K562 (cell line): ENCODE measurements at regions not wholly inside any gene's neighbourhood (a gene's known extent, or its start where the extent isn't known, plus 50 kb on each side); places are given as distances from the start of the nearest gene placed in this dataset.

Experiments used
- ATAC-seq: fragments of 200-7000 bp; cut with Tn5 transposase; 3 replicates; pipeline ENCODE4 v1.9.1; 2020; ENCODE audit warnings: moderate library complexity
- BruUV-seq: library from RNA; stranded (reverse); fragments of 400-500 nt; replicated peaks from 2 replicates; lab custom pipeline; 2021; lab: Mats Ljungman, UMichigan
- CTCF ChIA-PET: fragments of 300-600 bp; formaldehyde crosslinking; extraction: SDS; loops from one replicate; lab custom pipeline; 2021; ENCODE audit warnings: low intra/inter-chr PET ratio; lab: Yijun Ruan, JAX
- POLR2A ChIA-PET: fragments of 300-600, 350-650 bp; sonication (Branson Sonifier 250); formaldehyde crosslinking; extraction: SDS; loops from one replicate; lab custom pipeline; 2021; ENCODE audit warnings: antibody characterized with exemption, inconsistent platforms; lab: Yijun Ruan, JAX
- DNase-seq, 4 experiments: peaks; one replicate each; pipeline versions ENCODE4 v3.0.0 to v3.0.0-alpha.2; 2011 to 2018; ENCODE audit warnings: low spot score in 3 of 4, mixed read lengths in 3 of 4; ENCODE audit errors: extremely low read depth in 1 of 4
- FAIRE-seq: peaks from 2 replicates; lab custom pipeline; 2011; peaks lifted over from hg19 to GRCh38; lab: Jason Lieb, UNC
- H2AFZ ChIP-seq: 2 replicates; pipeline ENCODE4 v1.6.0; 2011; ENCODE audit warnings: low read depth, low read length, control low read depth, inconsistent platforms
- H3K27ac ChIP-seq: fragments of 200-600 bp; 3 replicates; pipeline ENCODE4 v1.8.0; 2011; ENCODE audit warnings: low read depth, mild to moderate bottlenecking, control low read depth, inconsistent platforms, low read length, moderate library complexity, mixed read lengths; ENCODE audit errors: extremely low read depth
- H3K27me3 ChIP-seq, 2 experiments: fragments of 300-600 bp in 1 of 2; 2 replicates in 1 of 2; 3 replicates in 1 of 2; pipeline versions ENCODE4 v1.6.0 to v1.8.0; 2011; ENCODE audit warnings: inconsistent platforms in 2 of 2, low read length in 2 of 2, mild to moderate bottlenecking in 1 of 2, mixed read lengths in 1 of 2, moderate library complexity in 1 of 2; ENCODE audit not compliant: control insufficient read depth in 2 of 2, insufficient read depth in 2 of 2
- H3K36me3 ChIP-seq: fragments of 300-600 bp; 3 replicates; pipeline ENCODE4 v1.8.0; 2011; ENCODE audit warnings: mild to moderate bottlenecking, low read length, inconsistent platforms; ENCODE audit not compliant: control insufficient read depth, insufficient read depth
- H3K4me1 ChIP-seq, 2 experiments: fragments of 200-600 bp in 1 of 2; replicated peaks in 1 of 2; 2 replicates in 1 of 2; 3 replicates in 1 of 2; pipeline versions ENCODE4 v1.5.1 to v1.8.0; 2011; ENCODE audit warnings: inconsistent platforms in 2 of 2, low read length in 2 of 2, mild to moderate bottlenecking in 1 of 2, mixed read lengths in 1 of 2, moderate library complexity in 1 of 2; ENCODE audit not compliant: control insufficient read depth in 2 of 2, insufficient read depth in 2 of 2
- H3K4me2 ChIP-seq: 2 replicates; pipeline ENCODE4 v1.6.1; 2011; ENCODE audit warnings: low read length, control low read depth, inconsistent platforms, mixed read lengths; ENCODE audit not compliant: insufficient read depth
- H3K4me3 ChIP-seq: fragments of 200-600 bp; sonication (generic), shearing (Covaris generic); 2 replicates; pipeline ENCODE4 v1.5.1; 2016; ENCODE audit warnings: control low read depth, inconsistent platforms
- H3K79me2 ChIP-seq: fragments of 200-600 bp; 3 replicates; pipeline ENCODE4 v1.8.0; 2011; ENCODE audit warnings: low read length, inconsistent platforms; ENCODE audit not compliant: control insufficient read depth, insufficient read depth
- H3K9ac ChIP-seq, 2 experiments: 2 replicates each; pipeline versions ENCODE4 v1.6.0 to v1.6.1; 2011; ENCODE audit warnings: low read depth in 2 of 2, low read length in 2 of 2, control low read depth in 1 of 2, inconsistent platforms in 1 of 2, mild to moderate bottlenecking in 1 of 2, mixed read lengths in 1 of 2; ENCODE audit not compliant: insufficient read depth in 1 of 2
- H3K9me1 ChIP-seq: one replicate; pipeline ENCODE4 v1.6.0; 2011; ENCODE audit warnings: inconsistent platforms, mild to moderate bottlenecking, low read length, moderate library complexity; ENCODE audit not compliant: control insufficient read depth, insufficient read depth
- H3K9me3 ChIP-seq: replicated peaks from 2 replicates; pipeline ENCODE4 v1.5.1; 2011; ENCODE audit warnings: low read depth, low read length, inconsistent platforms; ENCODE audit not compliant: control insufficient read depth, insufficient read depth
- H4K20me1 ChIP-seq: replicated peaks from 2 replicates; pipeline ENCODE4 v1.6.1; 2011; ENCODE audit warnings: low read length, inconsistent platforms, mixed read lengths; ENCODE audit not compliant: control insufficient read depth, insufficient read depth
- CBFA2T3 ChIP-seq: fragments of 450-650 bp; IDR thresholded peaks from 2 replicates; pipeline ENCODE4 v1.6.1; 2017
- ELF4 ChIP-seq: fragments of 450-650 bp; formaldehyde crosslinking; IDR thresholded peaks from 2 replicates; pipeline ENCODE4 v1.4.0; 2022; ENCODE audit warnings: missing genetic modification characterization
- FOS ChIP-seq: IDR thresholded peaks from 3 replicates; pipeline ENCODE4 v1.6.1; 2011; ENCODE audit not compliant: insufficient read length; ENCODE audit errors: extremely low read depth
- FOXJ2 ChIP-seq: fragments of 200-800 bp; sonication (Bioruptor generic); IDR thresholded peaks from 2 replicates; pipeline ENCODE4 v1.6.1; 2016; ENCODE audit warnings: missing genetic modification characterization, missing compliant biosample characterization
- MYNN ChIP-seq, 2 experiments: sonication (generic); formaldehyde crosslinking in 1 of 2; IDR thresholded peaks; 2 replicates each; pipeline versions ENCODE4 v1.5.0 to v1.6.1; 2016 to 2020; ENCODE audit warnings: antibody characterized with exemption in 1 of 2, missing genetic modification reagents in 1 of 2
- NFIX ChIP-seq: fragments of 250-450 bp; sonication (Bioruptor Pico); IDR thresholded peaks from 2 replicates; pipeline ENCODE4 v1.4.0; 2020; ENCODE audit warnings: low read depth, mild to moderate bottlenecking, moderate library complexity
- PHB2 ChIP-seq: fragments of 450-650 bp; IDR thresholded peaks from 2 replicates; pipeline ENCODE4 v1.6.1; 2017; ENCODE audit warnings: low read depth
- ZFPM2 ChIP-seq: fragments of 250-450 bp; sonication (Bioruptor Pico); IDR thresholded peaks from 2 replicates; pipeline ENCODE4 v1.5.1; 2022; ENCODE audit warnings: mild to moderate bottlenecking
- WGBS: fragments of 100-300 bp; shearing (Covaris generic); methylation state at CpG from one replicate; pipeline ENCODE4 v1.1.6; 2016; ENCODE audit warnings: low coverage, mixed read lengths; ENCODE audit not compliant: insufficient coverage; ENCODE audit errors: missing lambda C conversion rate; 5-methylcytosine and 5-hydroxymethylcytosine counted together
- in situ Hi-C: fragments of 300-500 bp; cut with MboI; formaldehyde crosslinking; loops from 4 replicates; pipeline ENCODE4 v1.15.0; 2018; ENCODE audit warnings: inconsistent platforms, mixed read lengths
- intact Hi-C: fragments of 100-400 bp; cut with micrococcal nuclease; formaldehyde crosslinking; loops from 2 replicates; pipeline ENCODE4 v1.14.2; 2022
- TF ChIP-seq, protein P1 (sequence below): fragments of 250-450 bp; sonication (Bioruptor Pico); IDR thresholded peaks from 2 replicates; pipeline ENCODE4 v1.8.0; 2021; ENCODE audit warnings: moderate library complexity, mild to moderate bottlenecking, inconsistent platforms
- TF ChIP-seq, protein P2 (sequence below), 2 experiments: fragments of 450-650 bp; formaldehyde crosslinking in 1 of 2; IDR thresholded peaks; 2 replicates each; pipeline versions ENCODE4 v1.4.0 to v1.6.1; 2014 to 2020; ENCODE audit warnings: mild to moderate bottlenecking in 2 of 2, borderline replicate concordance in 1 of 2, low read depth in 1 of 2

DNA sequence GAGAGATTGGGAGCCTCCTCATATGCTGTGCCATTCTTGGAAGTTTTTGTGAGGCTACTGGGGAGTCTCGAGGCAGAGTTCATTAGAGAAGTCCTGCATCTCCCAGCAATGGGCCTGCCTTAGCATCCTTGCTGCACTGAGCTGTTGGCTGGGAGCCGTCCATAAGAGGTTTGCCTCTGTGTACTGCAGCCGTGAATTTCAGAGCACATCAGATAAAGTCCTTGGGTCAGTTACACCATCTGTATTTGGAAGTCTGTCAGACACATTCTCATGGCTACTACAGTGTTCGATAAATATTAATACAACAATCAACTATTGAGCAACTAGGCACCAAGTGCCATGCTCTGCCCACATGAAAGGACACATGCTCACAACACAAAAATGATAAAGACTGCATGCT is 100.5 kb upstream of the SEC61G start:
- Histone ChIP-seq H3K79me2 (no peaks in the 10 kb centered on the region), H3K9me1 (no peaks in the 10 kb centered on the region), H2AFZ (no peak overlapping the region), H3K4me2 (no peak overlapping the region), H3K27ac (no peak overlapping the region), H4K20me1 (no peaks in the 10 kb centered on the region), H3K4me3 (no peak overlapping the region), H3K4me1 (no peaks in the 10 kb centered on the region), H3K9me3 (no peaks in the 10 kb centered on the region), H3K27me3 (peaks cover 0 to 3% of the 10 kb centered on the region in 2 experiments; a peak in 1 of 5 replicates), H3K36me3 (no peaks in the 10 kb centered on the region), H3K9ac (no peak overlapping the region)
- WGBS, result 0% methylated on average over 4 of the region's 4 CpGs
- intact Hi-C loops, result no loop called here
- no TSS peak for BruUV-seq
- ChIA-PET POLR2A (no interaction called here), CTCF (no interaction called here)
- TF ChIP-seq, protein P1, sequence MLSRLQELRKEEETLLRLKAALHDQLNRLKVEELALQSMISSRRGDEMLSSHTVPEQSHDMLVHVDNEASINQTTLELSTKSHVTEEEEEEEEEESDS, result no peak
- no peak for TF ChIP-seq ZFPM2 (CRISPR knock-in tag)
- no peak for TF ChIP-seq CBFA2T3
- no peak for TF ChIP-seq ELF4 (CRISPR knock-in tag)
- no peak for TF ChIP-seq FOXJ2
- TF ChIP-seq, protein P2, sequence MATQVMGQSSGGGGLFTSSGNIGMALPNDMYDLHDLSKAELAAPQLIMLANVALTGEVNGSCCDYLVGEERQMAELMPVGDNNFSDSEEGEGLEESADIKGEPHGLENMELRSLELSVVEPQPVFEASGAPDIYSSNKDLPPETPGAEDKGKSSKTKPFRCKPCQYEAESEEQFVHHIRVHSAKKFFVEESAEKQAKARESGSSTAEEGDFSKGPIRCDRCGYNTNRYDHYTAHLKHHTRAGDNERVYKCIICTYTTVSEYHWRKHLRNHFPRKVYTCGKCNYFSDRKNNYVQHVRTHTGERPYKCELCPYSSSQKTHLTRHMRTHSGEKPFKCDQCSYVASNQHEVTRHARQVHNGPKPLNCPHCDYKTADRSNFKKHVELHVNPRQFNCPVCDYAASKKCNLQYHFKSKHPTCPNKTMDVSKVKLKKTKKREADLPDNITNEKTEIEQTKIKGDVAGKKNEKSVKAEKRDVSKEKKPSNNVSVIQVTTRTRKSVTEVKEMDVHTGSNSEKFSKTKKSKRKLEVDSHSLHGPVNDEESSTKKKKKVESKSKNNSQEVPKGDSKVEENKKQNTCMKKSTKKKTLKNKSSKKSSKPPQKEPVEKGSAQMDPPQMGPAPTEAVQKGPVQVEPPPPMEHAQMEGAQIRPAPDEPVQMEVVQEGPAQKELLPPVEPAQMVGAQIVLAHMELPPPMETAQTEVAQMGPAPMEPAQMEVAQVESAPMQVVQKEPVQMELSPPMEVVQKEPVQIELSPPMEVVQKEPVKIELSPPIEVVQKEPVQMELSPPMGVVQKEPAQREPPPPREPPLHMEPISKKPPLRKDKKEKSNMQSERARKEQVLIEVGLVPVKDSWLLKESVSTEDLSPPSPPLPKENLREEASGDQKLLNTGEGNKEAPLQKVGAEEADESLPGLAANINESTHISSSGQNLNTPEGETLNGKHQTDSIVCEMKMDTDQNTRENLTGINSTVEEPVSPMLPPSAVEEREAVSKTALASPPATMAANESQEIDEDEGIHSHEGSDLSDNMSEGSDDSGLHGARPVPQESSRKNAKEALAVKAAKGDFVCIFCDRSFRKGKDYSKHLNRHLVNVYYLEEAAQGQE (IDR thresholded peaks at IDR 0.05; ENCODE audit: borderline replicate concordance), result no peak
- TF ChIP-seq, protein P2 (CRISPR knock-in tag; IDR thresholded peaks at IDR 0.05; ENCODE audit: low read depth), result no peak
- TF ChIP-seq NFIX (CRISPR knock-in tag), result no peak
- TF ChIP-seq MYNN (IDR thresholded peaks at IDR 0.05), result no peak
- TF ChIP-seq MYNN (CRISPR knock-in tag; IDR thresholded peaks at IDR 0.05), result no peak
- no peak for TF ChIP-seq FOS
- no peak for TF ChIP-seq PHB2
- in situ Hi-C loops, result no loop called here
- FAIRE-seq, result no peak
- ATAC-seq, result no peak
- no peak for DNase-seq
